ENCODE measurements at regions not wholly inside any gene's neighbourhood (a gene's known extent, or its start where the extent isn't known, plus 50 kb on each side); places are given as distances from the start of the nearest gene placed in this dataset.

DNA sequence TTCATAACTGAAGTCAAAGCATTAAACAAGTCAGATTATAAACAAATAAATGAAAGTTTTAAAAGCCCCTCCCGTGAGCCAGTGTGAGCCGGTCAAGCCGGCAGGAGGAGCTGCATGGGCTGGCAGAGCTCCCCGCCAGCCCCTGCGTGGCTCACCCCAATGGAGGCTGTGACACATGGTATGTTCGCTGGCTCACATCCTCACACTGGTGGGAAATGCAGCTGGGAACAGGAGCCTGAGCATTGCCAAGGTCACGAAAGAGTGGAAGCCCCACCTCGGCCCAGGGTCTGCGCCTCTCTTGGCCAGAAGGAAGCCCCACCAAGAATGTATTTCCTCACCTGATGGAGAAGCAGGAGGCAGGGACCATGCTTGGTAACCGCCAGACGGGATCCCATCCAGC is 261.7 kb upstream of the TCERG1L start:
- TF ChIP-seq POLR2A (IDR thresholded peaks at IDR 0.05), result no peak
- TF ChIP-seq, protein P1, sequence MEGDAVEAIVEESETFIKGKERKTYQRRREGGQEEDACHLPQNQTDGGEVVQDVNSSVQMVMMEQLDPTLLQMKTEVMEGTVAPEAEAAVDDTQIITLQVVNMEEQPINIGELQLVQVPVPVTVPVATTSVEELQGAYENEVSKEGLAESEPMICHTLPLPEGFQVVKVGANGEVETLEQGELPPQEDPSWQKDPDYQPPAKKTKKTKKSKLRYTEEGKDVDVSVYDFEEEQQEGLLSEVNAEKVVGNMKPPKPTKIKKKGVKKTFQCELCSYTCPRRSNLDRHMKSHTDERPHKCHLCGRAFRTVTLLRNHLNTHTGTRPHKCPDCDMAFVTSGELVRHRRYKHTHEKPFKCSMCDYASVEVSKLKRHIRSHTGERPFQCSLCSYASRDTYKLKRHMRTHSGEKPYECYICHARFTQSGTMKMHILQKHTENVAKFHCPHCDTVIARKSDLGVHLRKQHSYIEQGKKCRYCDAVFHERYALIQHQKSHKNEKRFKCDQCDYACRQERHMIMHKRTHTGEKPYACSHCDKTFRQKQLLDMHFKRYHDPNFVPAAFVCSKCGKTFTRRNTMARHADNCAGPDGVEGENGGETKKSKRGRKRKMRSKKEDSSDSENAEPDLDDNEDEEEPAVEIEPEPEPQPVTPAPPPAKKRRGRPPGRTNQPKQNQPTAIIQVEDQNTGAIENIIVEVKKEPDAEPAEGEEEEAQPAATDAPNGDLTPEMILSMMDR (IDR thresholded peaks at IDR 0.05), result no peak
- intact Hi-C loops (cut with DNase I), result no loop called here
- Histone ChIP-seq H3K4me3 (no peak overlapping the region), H3K9me3 (no peaks in the 10 kb centered on the region), H3K4me1 (no peaks in the 10 kb centered on the region), H3K27ac (no peak overlapping the region), H3K27me3 (no peaks in the 10 kb centered on the region), H3K36me3 (replicated peaks in 1 of 2; ENCODE audit: insufficient read depth in 1 of 2, low read depth in 2 of 2) (no peaks in the 10 kb centered on the region)
- ATAC-seq (no peak), DNase-seq (no peak)
- 66 to 74% methylated on average over 9 to 11 of the region's 11 CpGs for WGBS, 2 donors

DNA sequence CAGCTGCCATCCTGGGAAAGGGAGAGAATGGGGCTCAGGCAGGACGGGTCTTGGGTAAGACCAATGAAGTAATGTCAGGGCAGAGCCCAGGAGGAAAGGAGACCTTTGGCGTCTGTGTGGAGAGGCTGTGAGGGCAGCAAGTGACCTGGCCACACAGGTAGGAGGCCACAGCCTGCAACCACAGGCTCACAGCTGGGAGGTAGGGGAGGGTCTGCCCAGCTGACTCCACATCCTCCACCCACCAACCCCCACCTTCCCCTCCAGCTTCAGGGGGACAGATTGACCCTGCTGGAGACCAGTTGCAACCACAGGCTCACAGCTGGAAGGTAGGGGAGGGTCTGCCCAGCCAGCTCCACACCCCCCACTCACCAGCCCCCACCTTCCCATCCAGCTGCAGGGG is 262.2 kb upstream of the TCERG1L start:
- intact Hi-C loops (cut with DNase I), result no loop called here
- ATAC-seq, result no peak
- Histone ChIP-seq H3K27ac (no peak overlapping the region), H3K9me3 (no peaks in the 10 kb centered on the region), H3K4me1 (no peaks in the 10 kb centered on the region), H3K4me3 (no peak overlapping the region), H3K27me3 (no peaks in the 10 kb centered on the region), H3K36me3 (replicated peaks in 1 of 2; ENCODE audit: insufficient read depth in 1 of 2, low read depth in 2 of 2) (no peaks in the 10 kb centered on the region)
- no peak for DNase-seq
- no peak for TF ChIP-seq POLR2A (IDR thresholded peaks at IDR 0.05)
- TF ChIP-seq, protein P1 (IDR thresholded peaks at IDR 0.05), result no peak
- WGBS, 2 donors, result 46 to 72% methylated on average over 2 of the region's 2 CpGs

DNA sequence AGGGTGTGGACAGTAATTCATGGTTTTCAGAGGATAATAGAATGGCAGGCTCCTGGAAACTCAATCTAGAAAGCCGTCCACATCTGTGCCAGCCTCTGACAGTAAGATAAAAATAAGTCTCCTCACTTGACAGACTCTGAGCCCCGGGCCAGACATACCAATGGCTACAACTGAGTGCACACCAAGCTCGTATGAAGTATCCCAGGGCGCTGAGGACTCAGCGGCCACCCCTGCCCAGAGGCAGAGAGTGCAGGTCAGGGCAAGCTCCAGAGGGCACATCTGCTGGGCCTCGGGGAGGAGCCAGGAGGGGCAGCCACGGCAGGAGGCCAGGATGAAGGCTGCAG is 262.8 kb upstream of the TCERG1L start:
- WGBS, 2 donors, result 44 to 80% methylated on average over 1 to 7 of the region's 7 CpGs
- Histone ChIP-seq H3K27me3 (no peaks in the 10 kb centered on the region), H3K27ac (no peak overlapping the region), H3K36me3 (replicated peaks in 1 of 2; ENCODE audit: insufficient read depth in 1 of 2, low read depth in 2 of 2) (no peaks in the 10 kb centered on the region), H3K9me3 (no peaks in the 10 kb centered on the region), H3K4me1 (no peaks in the 10 kb centered on the region), H3K4me3 (no peak overlapping the region)
- intact Hi-C loops (cut with DNase I), result no loop called here
- DNase-seq (no peak), ATAC-seq (no peak)
- no peak for TF ChIP-seq POLR2A (IDR thresholded peaks at IDR 0.05)
- TF ChIP-seq, protein P1 (IDR thresholded peaks at IDR 0.05), result no peak

DNA sequence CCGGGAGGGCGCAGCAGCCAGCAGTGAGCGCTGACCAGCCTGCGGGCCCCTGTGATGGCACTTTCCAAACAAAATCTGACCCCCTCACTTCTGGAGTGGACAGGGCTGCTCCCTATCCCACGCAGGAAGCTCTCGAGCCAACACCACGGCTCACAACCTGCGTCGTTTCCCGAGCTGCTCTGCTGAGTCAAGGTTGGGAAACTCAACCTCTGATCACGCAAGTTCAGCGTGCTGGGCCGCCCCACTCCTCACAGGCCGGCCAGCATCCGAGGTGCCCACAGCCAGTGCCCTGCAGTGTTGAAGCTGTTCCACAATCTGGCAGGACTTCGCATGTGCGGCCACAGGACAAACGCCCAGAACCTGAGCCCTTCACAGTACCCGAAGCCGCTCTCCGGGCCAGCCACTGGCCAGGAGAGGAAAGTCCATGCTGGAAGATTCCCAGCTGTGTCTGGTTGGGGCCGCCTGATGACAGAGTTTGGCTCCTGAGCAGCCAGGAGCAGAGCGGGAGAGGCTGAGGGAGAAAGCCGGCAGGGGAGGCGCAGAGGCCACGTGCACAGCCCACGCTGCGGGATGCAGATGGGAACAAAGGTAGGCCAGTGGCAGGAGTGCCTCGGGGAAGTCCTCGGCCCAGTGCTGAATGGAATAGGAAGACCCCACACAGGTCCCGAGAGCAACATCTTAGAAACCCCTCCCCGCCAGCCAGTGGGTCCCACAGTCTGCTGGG is 263.3 kb upstream of the TCERG1L start:
- TF ChIP-seq, protein P1 (IDR thresholded peaks at IDR 0.05), result no peak
- no peak for TF ChIP-seq POLR2A (IDR thresholded peaks at IDR 0.05)
- H3K9me3 ChIP-seq, result no peaks in the 10 kb centered on the region
- no peak overlapping the region for H3K27ac ChIP-seq
- ATAC-seq (no peak), DNase-seq (no peak)
- 76 to 88% methylated on average over 11 to 32 of the region's 32 CpGs for WGBS, 2 donors
- H3K4me1 ChIP-seq, result no peaks in the 10 kb centered on the region
- H3K27me3 ChIP-seq, result no peaks in the 10 kb centered on the region
- intact Hi-C loops (cut with DNase I), result no loop called here
- H3K4me3 ChIP-seq, result no peak overlapping the region
- H3K36me3 ChIP-seq (replicated peaks in 1 of 2; ENCODE audit: insufficient read depth in 1 of 2, low read depth in 2 of 2), result no peaks in the 10 kb centered on the region

DNA sequence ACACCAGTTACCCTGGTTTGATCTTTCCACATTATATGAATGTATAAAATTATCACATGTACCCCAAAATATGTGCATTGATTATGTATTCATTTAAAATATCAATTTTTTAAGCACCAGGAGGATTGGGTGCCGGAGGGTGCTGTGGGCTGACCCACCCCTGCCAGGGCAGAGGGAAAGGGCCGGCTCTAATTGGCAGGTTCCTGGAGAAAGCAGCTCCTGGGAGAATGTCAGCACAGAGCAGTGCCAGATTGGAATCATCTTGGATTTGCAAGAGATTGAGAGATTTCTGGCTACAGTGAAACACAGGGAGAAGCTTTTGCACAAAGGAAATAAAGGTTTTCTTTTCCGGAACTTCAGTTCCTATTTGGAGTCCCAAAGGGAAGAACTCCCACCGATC is 264.4 kb upstream of the TCERG1L start:
- no peak for TF ChIP-seq POLR2A (IDR thresholded peaks at IDR 0.05)
- TF ChIP-seq, protein P1 (IDR thresholded peaks at IDR 0.05), result no peak
- intact Hi-C loops (cut with DNase I), result no loop called here
- H3K9me3 ChIP-seq, result no peaks in the 10 kb centered on the region
- H3K36me3 ChIP-seq (replicated peaks in 1 of 2; ENCODE audit: insufficient read depth in 1 of 2, low read depth in 2 of 2), result no peaks in the 10 kb centered on the region
- H3K27me3 ChIP-seq, result no peaks in the 10 kb centered on the region
- no peak overlapping the region for H3K27ac ChIP-seq
- no peaks in the 10 kb centered on the region for H3K4me1 ChIP-seq
- WGBS, 2 donors, result 89 to 94% methylated on average over 4 of the region's 4 CpGs
- DNase-seq, result no peak
- ATAC-seq, result no peak
- no peak overlapping the region for H3K4me3 ChIP-seq

All from body of pancreas (tissue), 4 donors.